Neural progenitor cell (in vitro differentiated cells): ENCODE measurements at regions not wholly inside any gene's neighbourhood (a gene's known extent, or its start where the extent isn't known, plus 50 kb on each side); places are given as distances from the start of the nearest gene placed in this dataset.

ENCODE experiments used
- DNase-seq: peaks from one replicate; pipeline ENCODE4 v3.0.0-alpha.2; 2016; ENCODE audit warnings: low spot score
- H2AFZ ChIP-seq: fragments of 200-600 bp; sonication (generic); replicated peaks from 2 replicates; pipeline ENCODE4 v1.6.1; 2016; ENCODE audit warnings: antibody characterized with exemption
- H3F3A ChIP-seq: fragments of 200-600 bp; sonication (generic); 2 replicates; pipeline ENCODE4 v1.6.1; 2016; ENCODE audit warnings: antibody characterized with exemption, low read depth
- H3K27ac ChIP-seq: fragments of 200-600 bp; sonication (generic); 2 replicates; pipeline ENCODE4 v1.5.1; 2016; ENCODE audit warnings: mild to moderate bottlenecking
- H3K27me3 ChIP-seq: fragments of 200-600 bp; sonication (generic); 2 replicates; pipeline ENCODE4 v1.6.1; 2016; ENCODE audit warnings: mild to moderate bottlenecking, moderate library complexity
- H3K36me3 ChIP-seq: fragments of 200-600 bp; sonication (generic); 2 replicates; pipeline ENCODE4 v1.5.1; 2016
- H3K4me1 ChIP-seq: fragments of 200-600 bp; sonication (generic); 2 replicates; pipeline ENCODE4 v1.6.1; 2016; ENCODE audit warnings: mixed run types
- H3K4me2 ChIP-seq: fragments of 200-600 bp; sonication (generic); 2 replicates; pipeline ENCODE4 v1.6.1; 2016
- H3K4me3 ChIP-seq: fragments of 200-600 bp; sonication (generic); 2 replicates; pipeline ENCODE4 v1.5.1; 2016
- H3K79me2 ChIP-seq: fragments of 200-600 bp; sonication (generic); 2 replicates; pipeline ENCODE4 v1.6.1; 2016; ENCODE audit warnings: low read depth
- H3K9ac ChIP-seq: fragments of 200-600 bp; sonication (generic); 2 replicates; pipeline ENCODE4 v1.6.1; 2016
- H3K9me3 ChIP-seq: fragments of 200-600 bp; sonication (generic); 2 replicates; pipeline ENCODE4 v1.5.1; 2016; ENCODE audit warnings: low read depth
- H4K20me1 ChIP-seq: fragments of 200-600 bp; sonication (generic); 2 replicates; pipeline ENCODE4 v1.6.1; 2016; ENCODE audit warnings: low read depth
- H3K27ac Mint-ChIP-seq: 3 replicates; pipeline ENCODE4 v1.8.0; 2021; ENCODE audit warnings: mixed read lengths
- H3K27me3 Mint-ChIP-seq: 2 replicates; pipeline ENCODE4 v1.8.0; 2022; ENCODE audit warnings: low read depth, mild to moderate bottlenecking, inconsistent platforms, moderate library complexity, mixed read lengths; ENCODE audit not compliant: insufficient read depth
- H3K36me3 Mint-ChIP-seq: 3 replicates; pipeline ENCODE4 v1.8.0; 2021; ENCODE audit warnings: mixed read lengths
- H3K4me1 Mint-ChIP-seq: 3 replicates; pipeline ENCODE4 v1.8.0; 2021; ENCODE audit warnings: mixed read lengths
- H3K4me3 Mint-ChIP-seq: 3 replicates; pipeline ENCODE4 v1.8.0; 2021; ENCODE audit warnings: mild to moderate bottlenecking, moderate library complexity, mixed read lengths
- H3K9me3 Mint-ChIP-seq: 3 replicates; pipeline ENCODE4 v1.8.0; 2020; ENCODE audit warnings: mixed read lengths
- EZH2 ChIP-seq: fragments of 200-600 bp; sonication (generic); IDR thresholded peaks from 2 replicates; pipeline ENCODE4 v1.6.1; 2017; ENCODE audit warnings: antibody characterized with exemption, mild to moderate bottlenecking, moderate library complexity
- EZH2phosphoT487 ChIP-seq: fragments of 200-600 bp; sonication (generic); IDR thresholded peaks from 2 replicates; pipeline ENCODE4 v1.6.1; 2017; ENCODE audit warnings: antibody characterized with exemption
- TF ChIP-seq, protein P1 (sequence below): fragments of 200-600 bp; sonication (generic); IDR thresholded peaks from 2 replicates; pipeline ENCODE4 v1.5.1; 2017; ENCODE audit warnings: antibody characterized with exemption, mild to moderate bottlenecking

DNA sequence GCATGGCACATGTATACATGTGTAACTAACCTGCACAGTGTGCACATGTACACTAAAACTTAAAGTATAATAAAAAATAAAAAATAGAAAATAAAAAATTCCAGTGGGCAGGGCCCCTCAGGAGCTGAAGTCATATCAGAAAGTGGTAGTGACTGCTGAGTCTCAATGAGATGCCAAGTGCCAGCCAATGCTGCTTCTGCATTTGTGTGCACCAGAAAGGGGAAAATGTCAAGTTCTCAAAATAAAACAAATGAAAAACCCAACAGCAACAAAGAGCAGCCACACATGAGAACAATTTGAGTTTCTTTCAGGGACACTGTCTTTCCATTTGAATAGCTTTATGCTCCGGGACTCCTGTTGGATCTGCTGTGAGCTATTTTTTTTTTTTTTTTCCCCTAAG, 117.2 kb upstream of the CCDC112 start:
- H3K27me3 ChIP-seq = no peaks in the 10 kb centered on the region

DNA sequence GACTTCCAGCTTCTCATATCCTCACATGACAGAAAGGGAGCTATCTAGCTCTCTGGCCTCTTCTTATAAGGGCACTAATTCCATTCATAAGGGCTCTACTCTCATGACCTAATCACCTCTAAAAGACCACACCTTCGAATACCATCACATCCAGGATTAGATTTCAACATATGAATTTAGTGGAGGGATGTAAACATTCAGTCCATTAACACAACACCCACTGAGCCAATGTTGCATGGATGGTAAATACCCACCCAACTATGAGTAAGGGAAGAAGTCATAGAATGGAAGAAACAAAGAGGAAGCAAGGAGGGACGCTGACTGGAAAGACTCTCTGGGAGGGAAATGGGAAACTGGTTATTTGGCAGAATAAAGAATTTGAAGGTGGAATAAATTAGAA, 112.6 kb upstream of the CCDC112 start:
- no peak overlapping the region for H2AFZ ChIP-seq
- H3K27ac Mint-ChIP-seq = no peak overlapping the region
- no peaks in the 10 kb centered on the region for H3K36me3 ChIP-seq
- no peaks in the 10 kb centered on the region for H3K9me3 ChIP-seq
- H4K20me1 ChIP-seq = no peaks in the 10 kb centered on the region
- no peak overlapping the region for H3K4me3 ChIP-seq
- H3K9ac ChIP-seq = no peak overlapping the region
- no peaks in the 10 kb centered on the region for H3F3A ChIP-seq
- H3K4me2 ChIP-seq = no peak overlapping the region
- no peaks in the 10 kb centered on the region for H3K79me2 ChIP-seq
- no peak for TF ChIP-seq EZH2phosphoT487
- TF ChIP-seq EZH2 = no peak
- TF ChIP-seq, protein P1, sequence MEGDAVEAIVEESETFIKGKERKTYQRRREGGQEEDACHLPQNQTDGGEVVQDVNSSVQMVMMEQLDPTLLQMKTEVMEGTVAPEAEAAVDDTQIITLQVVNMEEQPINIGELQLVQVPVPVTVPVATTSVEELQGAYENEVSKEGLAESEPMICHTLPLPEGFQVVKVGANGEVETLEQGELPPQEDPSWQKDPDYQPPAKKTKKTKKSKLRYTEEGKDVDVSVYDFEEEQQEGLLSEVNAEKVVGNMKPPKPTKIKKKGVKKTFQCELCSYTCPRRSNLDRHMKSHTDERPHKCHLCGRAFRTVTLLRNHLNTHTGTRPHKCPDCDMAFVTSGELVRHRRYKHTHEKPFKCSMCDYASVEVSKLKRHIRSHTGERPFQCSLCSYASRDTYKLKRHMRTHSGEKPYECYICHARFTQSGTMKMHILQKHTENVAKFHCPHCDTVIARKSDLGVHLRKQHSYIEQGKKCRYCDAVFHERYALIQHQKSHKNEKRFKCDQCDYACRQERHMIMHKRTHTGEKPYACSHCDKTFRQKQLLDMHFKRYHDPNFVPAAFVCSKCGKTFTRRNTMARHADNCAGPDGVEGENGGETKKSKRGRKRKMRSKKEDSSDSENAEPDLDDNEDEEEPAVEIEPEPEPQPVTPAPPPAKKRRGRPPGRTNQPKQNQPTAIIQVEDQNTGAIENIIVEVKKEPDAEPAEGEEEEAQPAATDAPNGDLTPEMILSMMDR = no peak
- no peak for DNase-seq
- H3K27me3 ChIP-seq = no peaks in the 10 kb centered on the region
- no peak overlapping the region for H3K27ac ChIP-seq
- no peaks in the 10 kb centered on the region for H3K27me3 Mint-ChIP-seq
- H3K9me3 Mint-ChIP-seq = no peaks in the 10 kb centered on the region
- no peaks in the 10 kb centered on the region for H3K36me3 Mint-ChIP-seq
- peaks cover 3% of the 10 kb centered on the region for H3K4me1 Mint-ChIP-seq
- H3K4me3 Mint-ChIP-seq = no peak overlapping the region
- H3K4me1 ChIP-seq = no peaks in the 10 kb centered on the region

More for the DNA sequence above, 117.2 kb upstream of the CCDC112 start:
- Mint-ChIP-seq H3K27me3 (no peaks in the 10 kb centered on the region), H3K27ac (no peak overlapping the region), H3K4me3 (no peak overlapping the region), H3K9me3 (no peaks in the 10 kb centered on the region), H3K4me1 (peaks cover 21% of the 10 kb centered on the region), H3K36me3 (no peaks in the 10 kb centered on the region)
- H3K36me3 ChIP-seq = no peaks in the 10 kb centered on the region
- no peak overlapping the region for H3K4me2 ChIP-seq
- H3F3A ChIP-seq = no peaks in the 10 kb centered on the region
- peaks cover 7% of the 10 kb centered on the region for H3K4me1 ChIP-seq
- H4K20me1 ChIP-seq = no peaks in the 10 kb centered on the region
- no peak overlapping the region for H2AFZ ChIP-seq
- no peaks in the 10 kb centered on the region for H3K79me2 ChIP-seq
- H3K27ac ChIP-seq = no peak overlapping the region
- TF ChIP-seq EZH2 = no peak
- TF ChIP-seq, protein P1 = no peak
- no peak for TF ChIP-seq EZH2phosphoT487
- no peak overlapping the region for H3K9ac ChIP-seq
- DNase-seq = no peak
- no peak overlapping the region for H3K4me3 ChIP-seq
- no peaks in the 10 kb centered on the region for H3K9me3 ChIP-seq

DNA sequence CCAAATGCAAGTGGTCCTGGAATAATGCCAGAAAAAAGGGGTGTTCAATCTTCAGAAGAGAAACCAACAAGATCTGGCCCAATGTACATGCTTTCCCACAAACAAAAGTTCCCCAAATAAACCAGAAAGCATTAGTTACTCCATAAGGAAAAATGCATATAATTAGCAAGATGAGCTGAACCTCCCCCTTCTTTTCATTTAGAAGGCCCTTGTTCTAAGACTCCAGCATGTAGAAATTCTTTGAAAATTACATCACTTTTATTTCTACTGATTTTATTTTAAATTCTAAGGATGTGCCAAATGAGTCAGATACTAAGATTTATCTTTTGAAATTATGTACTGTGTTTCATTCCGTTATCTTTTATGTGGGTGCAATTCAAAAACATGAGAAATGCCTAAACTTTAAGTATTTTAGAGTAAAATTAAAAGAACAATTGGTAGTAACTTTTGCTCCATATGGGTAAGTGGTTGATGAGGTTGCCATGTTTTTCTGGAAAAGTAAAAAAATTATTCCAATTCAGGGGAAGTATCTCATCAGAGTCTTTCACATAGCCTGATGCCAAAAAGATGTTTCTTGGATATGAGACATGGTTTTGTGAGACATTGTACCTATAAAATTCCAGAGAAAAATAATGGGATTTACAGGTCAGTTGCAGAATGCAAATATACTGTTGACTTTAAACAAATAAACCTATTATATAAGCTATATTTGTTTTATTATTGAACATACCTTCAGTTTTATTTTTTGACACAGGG, 106.5 kb upstream of the CCDC112 start:
- Histone ChIP-seq H3K4me3 (no peak overlapping the region), H3K4me2 (no peak overlapping the region), H4K20me1 (no peaks in the 10 kb centered on the region), H3K4me1 (no peaks in the 10 kb centered on the region), H3K27me3 (no peaks in the 10 kb centered on the region), H3K9ac (no peak overlapping the region), H3F3A (no peaks in the 10 kb centered on the region), H3K79me2 (no peaks in the 10 kb centered on the region), H3K27ac (no peak overlapping the region), H3K9me3 (no peaks in the 10 kb centered on the region), H2AFZ (no peak overlapping the region), H3K36me3 (no peaks in the 10 kb centered on the region)
- no peak for DNase-seq
- Mint-ChIP-seq H3K27ac (no peak overlapping the region), H3K36me3 (no peaks in the 10 kb centered on the region), H3K4me3 (no peak overlapping the region), H3K4me1 (no peaks in the 10 kb centered on the region), H3K27me3 (no peaks in the 10 kb centered on the region), H3K9me3 (no peaks in the 10 kb centered on the region)
- TF ChIP-seq EZH2phosphoT487 = no peak

DNA sequence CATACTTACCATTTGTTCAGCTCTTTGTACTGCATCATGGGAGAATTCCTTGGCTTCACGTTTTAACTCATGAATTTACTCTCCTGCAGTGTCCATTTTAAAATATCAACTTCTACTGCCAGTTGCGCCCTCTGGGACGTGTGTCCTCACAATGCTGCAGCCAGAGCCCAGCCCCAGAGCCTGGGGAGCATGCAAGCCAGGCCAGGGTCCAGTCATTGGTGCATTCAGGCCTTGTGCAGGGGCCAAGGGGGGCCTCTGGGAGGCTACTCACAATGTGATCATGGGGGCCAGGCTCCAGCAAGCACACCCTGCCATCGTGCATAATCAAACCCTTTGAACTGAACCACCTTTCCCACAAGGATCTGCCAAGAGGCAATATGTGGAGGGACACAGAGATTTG, 105.6 kb upstream of the CCDC112 start:
- no peak for DNase-seq

More for the DNA sequence above, 105.6 kb upstream of the CCDC112 start:
- H3K79me2 ChIP-seq = no peaks in the 10 kb centered on the region
- no peak for TF ChIP-seq EZH2phosphoT487
- TF ChIP-seq, protein P1 = no peak
- no peak for TF ChIP-seq EZH2
- no peaks in the 10 kb centered on the region for H3K9me3 ChIP-seq
- no peak overlapping the region for H3K27ac ChIP-seq
- H3K4me1 ChIP-seq = no peaks in the 10 kb centered on the region
- no peak overlapping the region for H3K9ac ChIP-seq
- H3K9me3 Mint-ChIP-seq = no peaks in the 10 kb centered on the region
- H3F3A ChIP-seq = no peaks in the 10 kb centered on the region
- H3K36me3 ChIP-seq = no peaks in the 10 kb centered on the region
- H3K4me1 Mint-ChIP-seq = no peaks in the 10 kb centered on the region
- H3K27me3 ChIP-seq = no peaks in the 10 kb centered on the region
- no peaks in the 10 kb centered on the region for H3K27me3 Mint-ChIP-seq
- H3K27ac Mint-ChIP-seq = no peak overlapping the region
- H3K36me3 Mint-ChIP-seq = no peaks in the 10 kb centered on the region
- no peak overlapping the region for H2AFZ ChIP-seq
- H3K4me2 ChIP-seq = no peak overlapping the region
- no peak overlapping the region for H3K4me3 ChIP-seq
- H3K4me3 Mint-ChIP-seq = no peak overlapping the region
- H4K20me1 ChIP-seq = no peaks in the 10 kb centered on the region
